Neural cell (in vitro differentiated cells): ENCODE measurements at regions not wholly inside any gene's neighbourhood (a gene's known extent, or its start where the extent isn't known, plus 50 kb on each side); places are given as distances from the start of the nearest gene placed in this dataset.

ENCODE experiments used
- H2AFZ ChIP-seq: fragments of 200-600, 300-800 bp; sonication (generic), shearing (Covaris generic); 2 replicates; pipeline ENCODE4 v1.6.0; 2014; ENCODE audit warnings: low read depth, mild to moderate bottlenecking, antibody characterized with exemption, low read length, moderate library complexity
- H3F3A ChIP-seq: fragments of 200-600 bp; shearing (Covaris generic); 2 replicates; pipeline ENCODE4 v1.6.1; 2016; ENCODE audit warnings: mild to moderate bottlenecking, moderate library complexity, mixed read lengths, antibody characterized with exemption, low read length; ENCODE audit not compliant: insufficient read depth, poor library complexity, severe bottlenecking
- H3K27ac ChIP-seq: fragments of 200-600, 300-800 bp; sonication (generic), shearing (Covaris generic); 2 replicates; pipeline ENCODE4 v1.5.1; 2014; ENCODE audit warnings: mild to moderate bottlenecking, low read length, moderate library complexity
- H3K27me3 ChIP-seq: fragments of 300-800, 200-600 bp; sonication (generic), shearing (Covaris generic); 2 replicates; pipeline ENCODE4 v1.6.0; 2014; ENCODE audit warnings: mild to moderate bottlenecking, low read depth, low read length, moderate library complexity; ENCODE audit not compliant: insufficient read depth
- H3K36me3 ChIP-seq: fragments of 300-800, 200-600 bp; sonication (generic), shearing (Covaris generic); 2 replicates; pipeline ENCODE4 v1.5.1; 2014; ENCODE audit warnings: mild to moderate bottlenecking, antibody characterized with exemption, low read length, moderate library complexity; ENCODE audit not compliant: insufficient read depth
- H3K4me2 ChIP-seq: fragments of 300-800, 200-600 bp; sonication (generic), shearing (Covaris generic); 2 replicates; pipeline ENCODE4 v1.6.0; 2014; ENCODE audit warnings: mild to moderate bottlenecking, low read length
- H3K4me3 ChIP-seq: fragments of 300-800, 200-600 bp; sonication (generic), shearing (Covaris generic); 2 replicates; pipeline ENCODE4 v1.5.1; 2014; ENCODE audit warnings: mild to moderate bottlenecking, low read length, moderate library complexity
- H3K79me2 ChIP-seq: fragments of 200-600 bp; shearing (Covaris generic); replicated peaks from 2 replicates; pipeline ENCODE4 v1.6.0; 2014; ENCODE audit warnings: mild to moderate bottlenecking, low read length, moderate library complexity; ENCODE audit not compliant: insufficient read depth
- H3K9ac ChIP-seq: fragments of 300-800, 200-600 bp; sonication (generic), shearing (Covaris generic); 2 replicates; pipeline ENCODE4 v1.6.1; 2016; ENCODE audit warnings: mild to moderate bottlenecking, low read length, mixed read lengths
- H3K9me2 ChIP-seq: fragments of 200-600 bp; shearing (Covaris generic); 2 replicates; pipeline ENCODE4 v1.6.1; 2016; ENCODE audit warnings: mild to moderate bottlenecking, low read length, mixed read lengths; ENCODE audit not compliant: insufficient read depth
- H3K9me3 ChIP-seq: fragments of 200-600, 300-800 bp; sonication (generic), shearing (Covaris generic); 2 replicates; pipeline ENCODE4 v1.6.1; 2016; ENCODE audit warnings: mild to moderate bottlenecking, mixed run types, low read length, moderate library complexity, mixed read lengths
- H4K20me1 ChIP-seq: fragments of 200-600 bp; shearing (Covaris generic); 2 replicates; pipeline ENCODE4 v1.6.1; 2016; ENCODE audit warnings: mild to moderate bottlenecking, mixed run types; ENCODE audit not compliant: insufficient read depth
- EP300 ChIP-seq: fragments of 450-650 bp; conservative IDR thresholded peaks from 2 replicates; pipeline ENCODE4 v1.6.1; 2014; ENCODE audit warnings: antibody characterized with exemption, mild to moderate bottlenecking, moderate library complexity; ENCODE audit not compliant: poor library complexity, severe bottlenecking
- EZH2 ChIP-seq: fragments of 200-600, 300-800 bp; shearing (Covaris generic), sonication (generic); IDR thresholded peaks from 2 replicates; pipeline ENCODE4 v1.6.1; 2014; ENCODE audit warnings: antibody characterized with exemption, low read length, borderline replicate concordance, mild to moderate bottlenecking; ENCODE audit not compliant: insufficient read depth, poor library complexity, severe bottlenecking
- MXI1 ChIP-seq: fragments of 450-650 bp; conservative IDR thresholded peaks from 2 replicates; pipeline ENCODE4 v1.6.1; 2014; ENCODE audit warnings: antibody characterized with exemption, mild to moderate bottlenecking; ENCODE audit not compliant: poor library complexity, severe bottlenecking
- POLR2AphosphoS5 ChIP-seq: IDR thresholded peaks from 2 replicates; pipeline ENCODE4 v1.6.1; 2012
- RAD21 ChIP-seq: fragments of 450-650 bp; conservative IDR thresholded peaks from 2 replicates; pipeline ENCODE4 v1.6.1; 2014; ENCODE audit warnings: antibody characterized with exemption, mild to moderate bottlenecking, moderate library complexity
- SMC3 ChIP-seq: fragments of 450-650 bp; conservative IDR thresholded peaks from 2 replicates; pipeline ENCODE4 v1.6.1; 2014; ENCODE audit warnings: antibody characterized with exemption, mild to moderate bottlenecking, moderate library complexity; ENCODE audit not compliant: poor library complexity
- TAF1 ChIP-seq: IDR thresholded peaks from 2 replicates; pipeline ENCODE4 v1.6.1; 2012; ENCODE audit warnings: low read depth
- TF ChIP-seq, protein P1 (sequence below): fragments of 450-650 bp; IDR thresholded peaks from 2 replicates; pipeline ENCODE4 v1.5.1; 2014; ENCODE audit warnings: antibody characterized with exemption, mild to moderate bottlenecking, moderate library complexity; ENCODE audit not compliant: poor library complexity, severe bottlenecking
- TF ChIP-seq, protein P2 (sequence below): IDR thresholded peaks from 2 replicates; pipeline ENCODE4 v1.6.1; 2012; ENCODE audit warnings: borderline replicate concordance

DNA sequence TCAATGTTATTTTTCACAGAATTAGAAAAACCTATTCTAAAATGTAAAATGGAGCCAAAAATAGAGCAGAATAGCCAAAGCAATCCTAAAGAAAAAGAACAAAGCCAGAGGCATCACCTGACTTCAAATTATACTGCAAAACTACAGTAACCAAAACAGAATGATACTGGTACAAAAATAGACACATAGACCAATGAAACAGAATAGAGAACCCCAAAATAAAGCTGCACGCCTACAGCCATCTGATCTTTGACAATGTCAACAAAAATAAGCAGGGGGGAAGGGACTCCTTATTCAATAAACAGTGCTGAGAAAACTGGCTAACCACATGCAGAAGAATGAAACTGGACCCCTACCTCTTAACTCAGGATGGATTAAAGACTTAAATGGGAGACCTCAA, 65.8 kb upstream of the PDE4D start:
- no peak overlapping the region for H3K27ac ChIP-seq
- no peaks in the 10 kb centered on the region for H3F3A ChIP-seq
- no peaks in the 10 kb centered on the region for H3K36me3 ChIP-seq
- H3K4me2 ChIP-seq = no peak overlapping the region
- no peaks in the 10 kb centered on the region for H3K79me2 ChIP-seq
- no peaks in the 10 kb centered on the region for H4K20me1 ChIP-seq
- no peak overlapping the region for H3K9ac ChIP-seq
- H3K9me3 ChIP-seq = peaks cover 5% of the 10 kb centered on the region
- no peaks in the 10 kb centered on the region for H3K27me3 ChIP-seq
- TF ChIP-seq, protein P1, sequence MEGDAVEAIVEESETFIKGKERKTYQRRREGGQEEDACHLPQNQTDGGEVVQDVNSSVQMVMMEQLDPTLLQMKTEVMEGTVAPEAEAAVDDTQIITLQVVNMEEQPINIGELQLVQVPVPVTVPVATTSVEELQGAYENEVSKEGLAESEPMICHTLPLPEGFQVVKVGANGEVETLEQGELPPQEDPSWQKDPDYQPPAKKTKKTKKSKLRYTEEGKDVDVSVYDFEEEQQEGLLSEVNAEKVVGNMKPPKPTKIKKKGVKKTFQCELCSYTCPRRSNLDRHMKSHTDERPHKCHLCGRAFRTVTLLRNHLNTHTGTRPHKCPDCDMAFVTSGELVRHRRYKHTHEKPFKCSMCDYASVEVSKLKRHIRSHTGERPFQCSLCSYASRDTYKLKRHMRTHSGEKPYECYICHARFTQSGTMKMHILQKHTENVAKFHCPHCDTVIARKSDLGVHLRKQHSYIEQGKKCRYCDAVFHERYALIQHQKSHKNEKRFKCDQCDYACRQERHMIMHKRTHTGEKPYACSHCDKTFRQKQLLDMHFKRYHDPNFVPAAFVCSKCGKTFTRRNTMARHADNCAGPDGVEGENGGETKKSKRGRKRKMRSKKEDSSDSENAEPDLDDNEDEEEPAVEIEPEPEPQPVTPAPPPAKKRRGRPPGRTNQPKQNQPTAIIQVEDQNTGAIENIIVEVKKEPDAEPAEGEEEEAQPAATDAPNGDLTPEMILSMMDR = no peak
- TF ChIP-seq EP300 = no peak
- no peak for TF ChIP-seq EZH2
- TF ChIP-seq SMC3 = no peak
- no peak for TF ChIP-seq TAF1
- TF ChIP-seq POLR2AphosphoS5 = no peak
- TF ChIP-seq, protein P2, sequence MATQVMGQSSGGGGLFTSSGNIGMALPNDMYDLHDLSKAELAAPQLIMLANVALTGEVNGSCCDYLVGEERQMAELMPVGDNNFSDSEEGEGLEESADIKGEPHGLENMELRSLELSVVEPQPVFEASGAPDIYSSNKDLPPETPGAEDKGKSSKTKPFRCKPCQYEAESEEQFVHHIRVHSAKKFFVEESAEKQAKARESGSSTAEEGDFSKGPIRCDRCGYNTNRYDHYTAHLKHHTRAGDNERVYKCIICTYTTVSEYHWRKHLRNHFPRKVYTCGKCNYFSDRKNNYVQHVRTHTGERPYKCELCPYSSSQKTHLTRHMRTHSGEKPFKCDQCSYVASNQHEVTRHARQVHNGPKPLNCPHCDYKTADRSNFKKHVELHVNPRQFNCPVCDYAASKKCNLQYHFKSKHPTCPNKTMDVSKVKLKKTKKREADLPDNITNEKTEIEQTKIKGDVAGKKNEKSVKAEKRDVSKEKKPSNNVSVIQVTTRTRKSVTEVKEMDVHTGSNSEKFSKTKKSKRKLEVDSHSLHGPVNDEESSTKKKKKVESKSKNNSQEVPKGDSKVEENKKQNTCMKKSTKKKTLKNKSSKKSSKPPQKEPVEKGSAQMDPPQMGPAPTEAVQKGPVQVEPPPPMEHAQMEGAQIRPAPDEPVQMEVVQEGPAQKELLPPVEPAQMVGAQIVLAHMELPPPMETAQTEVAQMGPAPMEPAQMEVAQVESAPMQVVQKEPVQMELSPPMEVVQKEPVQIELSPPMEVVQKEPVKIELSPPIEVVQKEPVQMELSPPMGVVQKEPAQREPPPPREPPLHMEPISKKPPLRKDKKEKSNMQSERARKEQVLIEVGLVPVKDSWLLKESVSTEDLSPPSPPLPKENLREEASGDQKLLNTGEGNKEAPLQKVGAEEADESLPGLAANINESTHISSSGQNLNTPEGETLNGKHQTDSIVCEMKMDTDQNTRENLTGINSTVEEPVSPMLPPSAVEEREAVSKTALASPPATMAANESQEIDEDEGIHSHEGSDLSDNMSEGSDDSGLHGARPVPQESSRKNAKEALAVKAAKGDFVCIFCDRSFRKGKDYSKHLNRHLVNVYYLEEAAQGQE = no peak
- no peak for TF ChIP-seq MXI1
- H3K9me2 ChIP-seq = no peaks in the 10 kb centered on the region
- H3K4me3 ChIP-seq = no peak overlapping the region
- no peak overlapping the region for H2AFZ ChIP-seq

DNA sequence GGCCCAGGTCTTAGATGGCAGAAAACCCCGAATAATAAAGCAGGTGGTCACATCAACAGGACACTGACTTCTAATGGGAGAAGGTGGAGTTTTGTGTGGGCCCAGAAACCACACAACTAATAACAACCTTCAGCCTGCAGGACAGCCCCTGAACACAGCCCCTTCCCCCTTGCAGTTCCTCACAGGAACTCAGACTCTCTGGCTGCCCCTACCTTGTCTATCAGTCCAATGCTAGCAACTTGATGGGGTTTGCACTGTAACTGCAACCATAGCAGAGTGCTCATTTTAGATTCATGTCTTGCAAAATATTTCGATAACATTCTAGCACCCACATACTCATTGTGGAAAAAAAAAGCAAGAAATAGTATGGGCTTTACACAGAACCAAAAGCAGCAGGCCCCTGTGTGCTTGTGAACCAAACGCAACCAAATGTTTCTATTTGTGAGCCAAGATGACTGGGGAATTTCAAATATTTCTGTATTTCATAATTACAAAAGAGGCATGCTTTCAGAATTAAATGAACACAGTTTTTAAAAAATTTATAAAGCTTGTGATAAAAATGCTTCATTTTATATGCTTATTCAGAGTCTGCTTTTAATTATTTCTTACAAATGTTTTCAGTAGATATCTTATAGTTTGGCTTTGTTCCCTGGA, 62.7 kb upstream of the PDE4D start:
- Histone ChIP-seq H3K9me2 (no peaks in the 10 kb centered on the region), H2AFZ (no peak overlapping the region), H3K4me2 (no peak overlapping the region), H3K27ac (no peak overlapping the region), H3K79me2 (no peaks in the 10 kb centered on the region), H3K4me3 (no peak overlapping the region), H3K9me3 (peaks cover 5% of the 10 kb centered on the region), H3K9ac (no peak overlapping the region), H3F3A (no peaks in the 10 kb centered on the region), H3K36me3 (no peaks in the 10 kb centered on the region), H3K27me3 (no peaks in the 10 kb centered on the region), H4K20me1 (no peaks in the 10 kb centered on the region)
- TF ChIP-seq MXI1 (no peak), TAF1 (no peak), POLR2AphosphoS5 (no peak), SMC3 (no peak), RAD21 (no peak)
- TF ChIP-seq, protein P2 = no peak
- TF ChIP-seq, protein P1 = no peak
